ENCODE measurements at regions not wholly inside any gene's neighbourhood (a gene's known extent, or its start where the extent isn't known, plus 50 kb on each side); places are given as distances from the start of the nearest gene placed in this dataset.

GRCh38 chr13:79745081-79745480 lies 264.1 kb downstream of the NDFIP2 start:
- TF ChIP-seq, protein P1, sequence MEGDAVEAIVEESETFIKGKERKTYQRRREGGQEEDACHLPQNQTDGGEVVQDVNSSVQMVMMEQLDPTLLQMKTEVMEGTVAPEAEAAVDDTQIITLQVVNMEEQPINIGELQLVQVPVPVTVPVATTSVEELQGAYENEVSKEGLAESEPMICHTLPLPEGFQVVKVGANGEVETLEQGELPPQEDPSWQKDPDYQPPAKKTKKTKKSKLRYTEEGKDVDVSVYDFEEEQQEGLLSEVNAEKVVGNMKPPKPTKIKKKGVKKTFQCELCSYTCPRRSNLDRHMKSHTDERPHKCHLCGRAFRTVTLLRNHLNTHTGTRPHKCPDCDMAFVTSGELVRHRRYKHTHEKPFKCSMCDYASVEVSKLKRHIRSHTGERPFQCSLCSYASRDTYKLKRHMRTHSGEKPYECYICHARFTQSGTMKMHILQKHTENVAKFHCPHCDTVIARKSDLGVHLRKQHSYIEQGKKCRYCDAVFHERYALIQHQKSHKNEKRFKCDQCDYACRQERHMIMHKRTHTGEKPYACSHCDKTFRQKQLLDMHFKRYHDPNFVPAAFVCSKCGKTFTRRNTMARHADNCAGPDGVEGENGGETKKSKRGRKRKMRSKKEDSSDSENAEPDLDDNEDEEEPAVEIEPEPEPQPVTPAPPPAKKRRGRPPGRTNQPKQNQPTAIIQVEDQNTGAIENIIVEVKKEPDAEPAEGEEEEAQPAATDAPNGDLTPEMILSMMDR (IDR thresholded peaks at IDR 0.05), result no peak
- TF ChIP-seq POLR2A (IDR thresholded peaks at IDR 0.05), result no peak
